ENCODE measurements at regions not wholly inside any gene's neighbourhood (a gene's known extent, or its start where the extent isn't known, plus 50 kb on each side); places are given as distances from the start of the nearest gene placed in this dataset.

DNA sequence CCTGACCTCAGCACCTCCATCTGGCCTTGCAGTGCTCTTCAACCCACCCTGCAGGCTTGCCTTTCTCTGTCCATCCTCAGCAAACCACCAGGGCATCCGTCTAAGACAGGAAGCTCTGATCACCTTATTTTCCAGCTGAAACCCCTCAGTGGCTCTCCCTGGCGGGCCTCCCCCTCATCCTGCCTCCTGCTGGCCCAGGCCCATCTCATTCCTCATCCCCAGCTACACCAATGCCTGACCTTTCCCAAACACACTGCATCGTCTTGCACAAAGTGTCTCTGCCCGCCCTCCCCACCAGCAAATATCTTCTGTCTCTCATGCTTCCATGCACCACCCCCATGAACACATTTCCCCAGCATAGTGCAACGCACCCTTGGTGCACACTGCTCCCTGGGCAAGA, 205.0 kb downstream of the TOMM20 start:
- Histone ChIP-seq H3K4me3 (ENCODE audit: low read depth, low read length) (no peak overlapping the region), H3K27ac (ENCODE audit: low read depth, low read length) (no peak overlapping the region), H3K36me3 (ENCODE audit: control insufficient read depth, insufficient read depth, low read length) (no peaks in the 10 kb centered on the region), H3K27me3 (ENCODE audit: control insufficient read depth, insufficient read depth, low read length) (no peaks in the 10 kb centered on the region), H3K9me3 (ENCODE audit: control insufficient read depth, insufficient read depth, low read length) (no peaks in the 10 kb centered on the region), H3K4me1 (ENCODE audit: control insufficient read depth, insufficient read depth, low read length) (peaks cover 27% of the 10 kb centered on the region)
- 90% methylated on average over 5 of the region's 5 CpGs for WGBS (ENCODE audit: insufficient coverage)
- DNase-seq (ENCODE audit: low read depth in 4 of 6, low spot score in 6 of 6) = no peak

DNA sequence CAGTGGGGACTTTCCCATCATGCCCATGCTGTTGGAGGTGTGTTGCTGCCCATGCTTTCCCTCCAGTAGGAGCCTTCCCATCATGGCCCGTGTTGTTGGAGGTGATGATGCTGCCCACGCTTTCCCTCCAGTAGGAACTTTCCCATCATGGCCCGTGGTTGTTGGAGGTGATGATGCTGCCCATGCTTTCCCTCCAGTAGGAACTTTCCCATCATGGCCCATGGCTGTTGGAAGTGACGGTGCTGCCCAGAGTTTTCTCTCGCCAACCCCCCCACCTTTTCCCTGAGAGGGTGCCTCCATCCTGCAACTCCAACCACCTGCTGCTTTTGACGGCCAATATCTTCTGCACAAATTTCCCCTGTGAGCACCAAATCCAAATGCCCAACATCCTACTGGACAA, 205.7 kb downstream of the TOMM20 start:
- Histone ChIP-seq H3K4me1 (ENCODE audit: control insufficient read depth, insufficient read depth, low read length) (peaks cover 29% of the 10 kb centered on the region), H3K4me3 (ENCODE audit: low read depth, low read length) (no peak overlapping the region), H3K36me3 (ENCODE audit: control insufficient read depth, insufficient read depth, low read length) (no peaks in the 10 kb centered on the region), H3K9me3 (ENCODE audit: control insufficient read depth, insufficient read depth, low read length) (no peaks in the 10 kb centered on the region), H3K27ac (ENCODE audit: low read depth, low read length) (no peak overlapping the region), H3K27me3 (ENCODE audit: control insufficient read depth, insufficient read depth, low read length) (no peaks in the 10 kb centered on the region)
- no peak for DNase-seq (ENCODE audit: low read depth in 4 of 6, low spot score in 6 of 6)
- 92% methylated on average over 3 of the region's 6 CpGs for WGBS (ENCODE audit: insufficient coverage)

DNA sequence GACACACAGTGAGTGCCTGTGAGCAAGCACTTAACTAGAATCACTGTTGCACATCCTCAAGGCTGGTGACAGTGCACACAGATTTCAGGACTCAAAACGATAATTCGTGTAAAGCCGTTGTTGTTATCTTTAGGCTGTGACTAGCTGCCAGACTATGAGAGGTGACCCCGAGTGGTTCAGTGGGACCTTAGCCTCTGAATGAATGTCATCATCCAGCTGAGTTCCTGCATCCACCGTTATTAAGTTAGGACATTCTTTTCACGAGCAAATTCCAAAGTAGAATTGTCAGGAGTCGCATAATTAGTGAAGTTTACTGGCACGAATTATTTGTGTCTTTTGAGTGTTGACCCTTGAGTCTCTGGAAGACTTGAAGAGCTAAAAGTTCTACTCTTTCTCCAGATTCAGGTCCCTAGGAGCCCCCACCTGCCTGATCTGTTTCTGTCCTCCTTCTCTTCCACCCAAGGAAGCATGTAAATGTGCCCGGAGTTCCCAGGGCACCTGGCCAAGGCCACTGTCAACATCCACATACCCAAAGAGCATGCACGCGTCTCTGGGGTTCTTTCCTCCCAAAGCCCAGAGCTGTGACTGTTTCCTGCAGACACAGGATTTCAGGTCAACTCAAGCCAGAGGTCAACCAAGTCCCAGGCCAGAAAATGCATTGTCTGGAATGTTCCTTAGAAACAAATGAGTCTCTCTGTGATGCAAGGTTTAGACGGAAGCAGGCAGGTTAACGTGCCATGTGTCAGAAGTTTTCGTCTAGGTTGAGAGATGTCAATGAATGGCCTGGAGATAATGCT, 207.2 kb downstream of the TOMM20 start:
- Histone ChIP-seq H3K4me3 (ENCODE audit: low read depth, low read length) (no peak overlapping the region), H3K27ac (ENCODE audit: low read depth, low read length) (no peak overlapping the region), H3K9me3 (ENCODE audit: control insufficient read depth, insufficient read depth, low read length) (no peaks in the 10 kb centered on the region), H3K4me1 (ENCODE audit: control insufficient read depth, insufficient read depth, low read length) (peaks cover 29% of the 10 kb centered on the region), H3K36me3 (ENCODE audit: control insufficient read depth, insufficient read depth, low read length) (no peaks in the 10 kb centered on the region), H3K27me3 (ENCODE audit: control insufficient read depth, insufficient read depth, low read length) (no peaks in the 10 kb centered on the region)
- DNase-seq (ENCODE audit: low read depth in 4 of 6, low spot score in 6 of 6) = peak in 1 of 6 donors; percentile 16
- 86% methylated on average over 9 of the region's 14 CpGs for WGBS (ENCODE audit: insufficient coverage)

- H3K4me3 ChIP-seq (ENCODE audit: low read depth, low read length) = no peak overlapping the region
- no peaks in the 10 kb centered on the region for H3K9me3 ChIP-seq (ENCODE audit: control insufficient read depth, insufficient read depth, low read length)
- H3K27ac ChIP-seq (ENCODE audit: low read depth, low read length) = no peak overlapping the region
- 72% methylated on average over 4 of the region's 4 CpGs for WGBS (ENCODE audit: insufficient coverage)
- DNase-seq (ENCODE audit: low read depth in 4 of 6, low spot score in 6 of 6) = no peak
- H3K27me3 ChIP-seq (ENCODE audit: control insufficient read depth, insufficient read depth, low read length) = no peaks in the 10 kb centered on the region
- H3K36me3 ChIP-seq (ENCODE audit: control insufficient read depth, insufficient read depth, low read length) = no peaks in the 10 kb centered on the region
- peaks cover 29% of the 10 kb centered on the region for H3K4me1 ChIP-seq (ENCODE audit: control insufficient read depth, insufficient read depth, low read length)
Measured at GRCh38 chr1:234920843-234921140, 207.8 kb downstream of the TOMM20 start.

DNA sequence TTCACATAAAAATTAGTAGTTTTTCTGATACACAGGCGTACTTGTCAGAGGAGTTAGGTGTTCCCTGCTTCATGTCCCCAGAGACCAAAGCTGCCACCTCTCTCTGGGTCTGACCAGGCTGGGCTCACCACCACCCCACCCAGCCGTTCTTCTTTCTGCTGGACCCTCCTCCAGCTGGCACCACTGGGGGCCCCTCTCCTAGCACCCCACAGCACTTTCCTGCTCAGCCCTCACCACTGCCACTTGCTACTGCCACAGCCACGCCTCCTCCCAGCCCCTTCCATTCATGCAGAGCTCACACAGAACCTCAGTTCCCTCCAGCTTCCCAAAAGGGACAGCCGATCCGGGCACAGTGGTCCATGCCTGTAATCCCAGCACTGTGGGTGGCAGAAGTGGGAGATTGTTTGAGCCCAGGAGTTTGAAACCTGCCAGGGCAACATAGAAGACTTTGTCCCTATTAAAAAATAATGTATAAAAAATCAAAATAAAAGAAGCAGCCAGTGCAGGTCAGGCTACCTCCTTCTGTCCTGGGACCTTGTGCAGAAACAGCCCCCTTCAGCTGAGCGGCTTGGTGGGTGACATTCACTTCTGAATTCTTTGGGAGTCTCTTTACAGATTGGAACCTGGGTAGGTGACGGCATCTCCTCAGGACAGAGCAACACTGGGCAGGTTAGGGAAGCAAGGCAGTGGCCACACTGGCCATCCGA, 208.3 kb downstream of the TOMM20 start:
- 84% methylated on average over 5 of the region's 8 CpGs for WGBS (ENCODE audit: insufficient coverage)
- no peak for DNase-seq (ENCODE audit: low read depth in 4 of 6, low spot score in 6 of 6)
- Histone ChIP-seq H3K9me3 (ENCODE audit: control insufficient read depth, insufficient read depth, low read length) (no peaks in the 10 kb centered on the region), H3K4me3 (ENCODE audit: low read depth, low read length) (no peak overlapping the region), H3K27me3 (ENCODE audit: control insufficient read depth, insufficient read depth, low read length) (no peaks in the 10 kb centered on the region), H3K36me3 (ENCODE audit: control insufficient read depth, insufficient read depth, low read length) (no peaks in the 10 kb centered on the region), H3K27ac (ENCODE audit: low read depth, low read length) (no peak overlapping the region), H3K4me1 (ENCODE audit: control insufficient read depth, insufficient read depth, low read length) (peaks cover 29% of the 10 kb centered on the region)

GRCh38 chr1:234918961-234919761, 209.5 kb downstream of the TOMM20 start:
- no peaks in the 10 kb centered on the region for H3K36me3 ChIP-seq (ENCODE audit: control insufficient read depth, insufficient read depth, low read length)
- 87% methylated on average over 12 of the region's 15 CpGs for WGBS (ENCODE audit: insufficient coverage)
- H3K4me1 ChIP-seq (ENCODE audit: control insufficient read depth, insufficient read depth, low read length) = peaks cover 29% of the 10 kb centered on the region
- H3K9me3 ChIP-seq (ENCODE audit: control insufficient read depth, insufficient read depth, low read length) = no peaks in the 10 kb centered on the region
- H3K27me3 ChIP-seq (ENCODE audit: control insufficient read depth, insufficient read depth, low read length) = no peaks in the 10 kb centered on the region
- DNase-seq (ENCODE audit: low read depth in 4 of 6, low spot score in 6 of 6) = peak in 1 of 6 donors; percentile 22
- H3K4me3 ChIP-seq (ENCODE audit: low read depth, low read length) = no peak overlapping the region
- peak overlapping the region; percentile 74 for H3K27ac ChIP-seq (ENCODE audit: low read depth, low read length)

GRCh38 chr1:234918181-234918841, 210.3 kb downstream of the TOMM20 start:
- H3K4me1 ChIP-seq (ENCODE audit: control insufficient read depth, insufficient read depth, low read length) = peaks cover 29% of the 10 kb centered on the region
- peak overlapping the region; percentile 74 for H3K27ac ChIP-seq (ENCODE audit: low read depth, low read length)
- H3K4me3 ChIP-seq (ENCODE audit: low read depth, low read length) = no peak overlapping the region
- no peaks in the 10 kb centered on the region for H3K27me3 ChIP-seq (ENCODE audit: control insufficient read depth, insufficient read depth, low read length)
- H3K9me3 ChIP-seq (ENCODE audit: control insufficient read depth, insufficient read depth, low read length) = no peaks in the 10 kb centered on the region
- H3K36me3 ChIP-seq (ENCODE audit: control insufficient read depth, insufficient read depth, low read length) = no peaks in the 10 kb centered on the region
- DNase-seq (ENCODE audit: low read depth in 4 of 6, low spot score in 6 of 6) = peak in 1 of 6 donors; percentile 87
- 51% methylated on average over 14 of the region's 17 CpGs for WGBS (ENCODE audit: insufficient coverage)

GRCh38 chr1:234917495-234918180, 211.0 kb downstream of the TOMM20 start:
- H3K27ac ChIP-seq (ENCODE audit: low read depth, low read length) = peak overlapping the region; percentile 69
- H3K9me3 ChIP-seq (ENCODE audit: control insufficient read depth, insufficient read depth, low read length) = no peaks in the 10 kb centered on the region
- no peaks in the 10 kb centered on the region for H3K27me3 ChIP-seq (ENCODE audit: control insufficient read depth, insufficient read depth, low read length)
- no peaks in the 10 kb centered on the region for H3K36me3 ChIP-seq (ENCODE audit: control insufficient read depth, insufficient read depth, low read length)
- no peak for DNase-seq (ENCODE audit: low read depth in 4 of 6, low spot score in 6 of 6)
- 84% methylated on average over 19 of the region's 23 CpGs for WGBS (ENCODE audit: insufficient coverage)
- peaks cover 35% of the 10 kb centered on the region for H3K4me1 ChIP-seq (ENCODE audit: control insufficient read depth, insufficient read depth, low read length)
- no peak overlapping the region for H3K4me3 ChIP-seq (ENCODE audit: low read depth, low read length)

GRCh38 chr1:234916840-234917239, 211.8 kb downstream of the TOMM20 start:
- no CpG with 5 or more reads among the region's 4 CpGs for WGBS (ENCODE audit: insufficient coverage)
- no peaks in the 10 kb centered on the region for H3K9me3 ChIP-seq (ENCODE audit: control insufficient read depth, insufficient read depth, low read length)
- peaks cover 39% of the 10 kb centered on the region for H3K4me1 ChIP-seq (ENCODE audit: control insufficient read depth, insufficient read depth, low read length)
- no peak for DNase-seq (ENCODE audit: low read depth in 4 of 6, low spot score in 6 of 6)
- no peaks in the 10 kb centered on the region for H3K27me3 ChIP-seq (ENCODE audit: control insufficient read depth, insufficient read depth, low read length)
- H3K27ac ChIP-seq (ENCODE audit: low read depth, low read length) = peak overlapping the region; percentile 69
- H3K4me3 ChIP-seq (ENCODE audit: low read depth, low read length) = no peak overlapping the region
- no peaks in the 10 kb centered on the region for H3K36me3 ChIP-seq (ENCODE audit: control insufficient read depth, insufficient read depth, low read length)

All from spinal cord (tissue), 9 donors.